ENCODE measurements at regions not wholly inside any gene's neighbourhood (a gene's known extent, or its start where the extent isn't known, plus 50 kb on each side); places are given as distances from the start of the nearest gene placed in this dataset.

DNA sequence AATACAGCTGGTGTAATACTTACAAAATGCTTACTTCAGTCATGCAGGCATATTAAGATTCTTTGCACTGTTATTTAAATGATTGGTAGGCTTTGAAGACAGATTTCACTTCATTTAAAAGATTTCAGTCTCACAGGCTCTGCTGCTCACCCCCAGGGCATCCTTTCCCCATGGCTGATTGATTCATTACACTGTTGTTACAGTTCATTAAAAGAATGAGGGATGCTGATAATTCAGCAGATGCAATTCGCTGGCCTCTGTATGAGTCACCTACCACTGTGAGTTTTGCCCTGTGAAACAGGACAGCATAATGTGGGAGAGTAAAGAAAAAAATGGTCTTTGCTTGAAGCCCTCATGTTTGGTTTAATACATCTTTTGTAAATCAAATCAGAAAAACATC, 246.9 kb downstream of the CYLC2 start:
- Mint-ChIP-seq H3K4me3 (ENCODE audit: unreplicated experiment) (no peak overlapping the region), H3K4me1 (ENCODE audit: low read depth, unreplicated experiment) (no peaks in the 10 kb centered on the region), H3K9me3 (ENCODE audit: unreplicated experiment) (no peaks in the 10 kb centered on the region), H3K27me3 (ENCODE audit: insufficient read depth, unreplicated experiment) (no peaks in the 10 kb centered on the region), H3K27ac (ENCODE audit: unreplicated experiment) (no peak overlapping the region), H3K36me3 (ENCODE audit: insufficient read depth, unreplicated experiment) (no peaks in the 10 kb centered on the region)
- no peak overlapping the region for H3K4me3 ChIP-seq (ENCODE audit: low read depth, low read length)
- H3K36me3 ChIP-seq (ENCODE audit: control insufficient read depth, insufficient read depth, low read length), result no peaks in the 10 kb centered on the region
- BruUV-seq (replicated peaks), result no TSS peak
- CTCF ChIA-PET, result no interaction called here
- no peak for DNase-seq
- intact Hi-C loops (cut with micrococcal nuclease; ENCODE audit: unreplicated experiment), result no loop called here
- H3K27me3 ChIP-seq (replicated peaks; ENCODE audit: control insufficient read depth, insufficient read depth, low read length), result no peaks in the 10 kb centered on the region
- TF ChIP-seq, protein P1, sequence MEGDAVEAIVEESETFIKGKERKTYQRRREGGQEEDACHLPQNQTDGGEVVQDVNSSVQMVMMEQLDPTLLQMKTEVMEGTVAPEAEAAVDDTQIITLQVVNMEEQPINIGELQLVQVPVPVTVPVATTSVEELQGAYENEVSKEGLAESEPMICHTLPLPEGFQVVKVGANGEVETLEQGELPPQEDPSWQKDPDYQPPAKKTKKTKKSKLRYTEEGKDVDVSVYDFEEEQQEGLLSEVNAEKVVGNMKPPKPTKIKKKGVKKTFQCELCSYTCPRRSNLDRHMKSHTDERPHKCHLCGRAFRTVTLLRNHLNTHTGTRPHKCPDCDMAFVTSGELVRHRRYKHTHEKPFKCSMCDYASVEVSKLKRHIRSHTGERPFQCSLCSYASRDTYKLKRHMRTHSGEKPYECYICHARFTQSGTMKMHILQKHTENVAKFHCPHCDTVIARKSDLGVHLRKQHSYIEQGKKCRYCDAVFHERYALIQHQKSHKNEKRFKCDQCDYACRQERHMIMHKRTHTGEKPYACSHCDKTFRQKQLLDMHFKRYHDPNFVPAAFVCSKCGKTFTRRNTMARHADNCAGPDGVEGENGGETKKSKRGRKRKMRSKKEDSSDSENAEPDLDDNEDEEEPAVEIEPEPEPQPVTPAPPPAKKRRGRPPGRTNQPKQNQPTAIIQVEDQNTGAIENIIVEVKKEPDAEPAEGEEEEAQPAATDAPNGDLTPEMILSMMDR (IDR thresholded peaks at IDR 0.05; ENCODE audit: insufficient read depth in 1 of 2, low read depth in 1 of 2, low read length in 1 of 2, severe bottlenecking in 1 of 2, unreplicated experiment in 1 of 2), result no peak
- POLR2A ChIA-PET, result no interaction called here
- no peaks in the 10 kb centered on the region for H3K4me1 ChIP-seq
- H3K9me3 ChIP-seq, result no peaks in the 10 kb centered on the region

DNA sequence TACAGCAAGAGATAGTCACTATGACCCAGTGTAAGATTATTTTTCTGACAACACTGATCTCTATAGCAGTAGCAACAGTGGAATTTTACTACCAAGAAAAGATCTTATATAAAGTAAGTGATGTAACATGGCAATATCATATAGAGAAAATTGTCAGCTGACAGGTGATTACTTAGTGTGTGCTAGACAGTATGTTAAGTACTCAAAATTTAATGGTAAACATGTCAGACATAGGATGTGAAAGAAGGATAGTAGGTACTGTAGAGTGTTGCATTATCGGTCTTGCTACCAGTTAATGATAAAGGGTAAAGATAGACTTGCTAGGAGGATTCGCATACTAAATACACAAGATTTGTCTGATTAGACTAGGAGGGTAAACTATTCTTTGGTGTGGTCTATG, 247.4 kb downstream of the CYLC2 start:
- H3K4me1 Mint-ChIP-seq (ENCODE audit: low read depth, unreplicated experiment), result no peaks in the 10 kb centered on the region
- H3K27me3 Mint-ChIP-seq (ENCODE audit: insufficient read depth, unreplicated experiment), result no peaks in the 10 kb centered on the region
- Histone ChIP-seq H3K9me3 (no peaks in the 10 kb centered on the region), H3K4me3 (ENCODE audit: low read depth, low read length) (no peak overlapping the region), H3K27me3 (replicated peaks; ENCODE audit: control insufficient read depth, insufficient read depth, low read length) (no peaks in the 10 kb centered on the region), H3K36me3 (ENCODE audit: control insufficient read depth, insufficient read depth, low read length) (no peaks in the 10 kb centered on the region), H3K4me1 (no peaks in the 10 kb centered on the region)
- H3K27ac Mint-ChIP-seq (ENCODE audit: unreplicated experiment), result no peak overlapping the region
- intact Hi-C loops (cut with micrococcal nuclease; ENCODE audit: unreplicated experiment), result no loop called here
- no peak overlapping the region for H3K4me3 Mint-ChIP-seq (ENCODE audit: unreplicated experiment)
- BruUV-seq (replicated peaks), result no TSS peak
- ChIA-PET CTCF (no interaction called here), POLR2A (no interaction called here)
- H3K36me3 Mint-ChIP-seq (ENCODE audit: insufficient read depth, unreplicated experiment), result no peaks in the 10 kb centered on the region
- TF ChIP-seq, protein P1 (IDR thresholded peaks at IDR 0.05; ENCODE audit: insufficient read depth in 1 of 2, low read depth in 1 of 2, low read length in 1 of 2, severe bottlenecking in 1 of 2, unreplicated experiment in 1 of 2), result no peak
- DNase-seq, result no peak
- H3K9me3 Mint-ChIP-seq (ENCODE audit: unreplicated experiment), result no peaks in the 10 kb centered on the region

DNA sequence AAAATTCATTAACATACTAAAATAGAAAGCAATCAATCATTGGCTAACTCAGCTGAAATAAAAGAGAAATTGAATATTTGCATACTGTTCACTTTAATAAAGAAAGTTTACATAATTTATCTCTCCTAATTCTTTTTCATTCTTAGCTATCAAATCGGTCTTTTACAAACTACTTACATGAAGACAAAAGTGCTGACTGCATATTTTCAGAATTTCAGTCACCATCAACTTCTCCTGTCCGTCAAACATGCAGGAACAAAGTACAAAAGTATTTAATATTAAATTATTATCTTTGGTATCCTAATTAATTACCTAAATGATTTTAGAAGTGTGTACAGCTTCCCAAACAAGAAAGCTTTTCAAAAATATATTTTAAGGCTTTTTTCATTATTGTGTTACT, 248.4 kb downstream of the CYLC2 start:
- H3K9me3 ChIP-seq, result no peaks in the 10 kb centered on the region
- BruUV-seq (replicated peaks), result no TSS peak
- DNase-seq, result no peak
- Mint-ChIP-seq H3K4me3 (ENCODE audit: unreplicated experiment) (no peak overlapping the region), H3K9me3 (ENCODE audit: unreplicated experiment) (no peaks in the 10 kb centered on the region), H3K27me3 (ENCODE audit: insufficient read depth, unreplicated experiment) (no peaks in the 10 kb centered on the region), H3K27ac (ENCODE audit: unreplicated experiment) (no peak overlapping the region), H3K36me3 (ENCODE audit: insufficient read depth, unreplicated experiment) (no peaks in the 10 kb centered on the region), H3K4me1 (ENCODE audit: low read depth, unreplicated experiment) (no peaks in the 10 kb centered on the region)
- ChIA-PET POLR2A (no interaction called here), CTCF (no interaction called here)
- intact Hi-C loops (cut with micrococcal nuclease; ENCODE audit: unreplicated experiment), result no loop called here
- H3K36me3 ChIP-seq (ENCODE audit: control insufficient read depth, insufficient read depth, low read length), result no peaks in the 10 kb centered on the region
- no peaks in the 10 kb centered on the region for H3K27me3 ChIP-seq (replicated peaks; ENCODE audit: control insufficient read depth, insufficient read depth, low read length)
- TF ChIP-seq, protein P1 (IDR thresholded peaks at IDR 0.05; ENCODE audit: insufficient read depth in 1 of 2, low read depth in 1 of 2, low read length in 1 of 2, severe bottlenecking in 1 of 2, unreplicated experiment in 1 of 2), result no peak
- no peak overlapping the region for H3K4me3 ChIP-seq (ENCODE audit: low read depth, low read length)
- H3K4me1 ChIP-seq, result no peaks in the 10 kb centered on the region

Data from Caco-2 (cell line).